GM12892 (cell line): ENCODE measurements at regions not wholly inside any gene's neighbourhood (a gene's known extent, or its start where the extent isn't known, plus 50 kb on each side); places are given as distances from the start of the nearest gene placed in this dataset.

Source experiments
- POLR2A ChIP-seq: IDR thresholded peaks from 2 replicates; pipeline ENCODE4 v1.6.1; 2011; ENCODE audit warnings: low read depth, low read length, control low read depth
- TAF1 ChIP-seq: IDR thresholded peaks from 2 replicates; pipeline ENCODE4 v1.6.1; 2011; ENCODE audit warnings: low read depth, mild to moderate bottlenecking, control low read depth, low read length, borderline replicate concordance

GRCh38 chr22:48181263-48181955, 1419.0 kb downstream of the TBC1D22A start:
- TF ChIP-seq TAF1 (no peak), POLR2A (no peak)
